Bronchial epithelial cell (primary cell): ENCODE measurements at regions not wholly inside any gene's neighbourhood (a gene's known extent, or its start where the extent isn't known, plus 50 kb on each side); places are given as distances from the start of the nearest gene placed in this dataset.

Source experiments
- DNase-seq: peaks from one replicate; pipeline ENCODE4 v3.0.0-alpha.2; 2010; ENCODE audit warnings: low read depth
- FAIRE-seq: peaks from 2 replicates; lab custom pipeline; 2011; peaks lifted over from hg19 to GRCh38; lab: Jason Lieb, UNC
- H3K27me3 ChIP-seq: 2 replicates; pipeline ENCODE4 v1.5.1; 2011; ENCODE audit warnings: low read length; ENCODE audit not compliant: control insufficient read depth, insufficient read depth
- H3K36me3 ChIP-seq: 2 replicates; pipeline ENCODE4 v1.5.1; 2011; ENCODE audit warnings: low read length; ENCODE audit not compliant: control insufficient read depth, insufficient read depth
- H3K4me3 ChIP-seq: 2 replicates; pipeline ENCODE4 v1.5.1; 2011; ENCODE audit warnings: mild to moderate bottlenecking, low read depth, low read length, control low read depth
- TF ChIP-seq, protein P1 (sequence below): IDR thresholded peaks from 2 replicates; pipeline ENCODE4 v1.5.1; 2011; ENCODE audit warnings: mild to moderate bottlenecking, moderate library complexity, low read length, control low read depth, inconsistent platforms; ENCODE audit not compliant: insufficient read depth, severe bottlenecking

DNA sequence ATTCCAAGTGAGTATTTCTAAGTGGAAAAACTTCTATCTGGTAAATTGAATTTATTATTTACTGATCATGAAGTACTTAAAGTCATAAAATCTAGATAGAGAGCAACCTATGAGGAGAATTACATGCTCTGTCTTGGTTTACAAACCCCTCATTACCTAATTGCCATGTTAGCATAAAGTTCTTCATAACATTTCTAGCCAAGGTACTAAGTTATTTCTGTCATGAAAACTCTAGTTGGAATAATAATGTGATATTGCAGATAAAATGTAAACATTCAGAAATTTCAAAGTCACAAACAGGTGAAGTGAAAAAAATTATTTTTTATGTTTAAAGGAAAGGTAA, 228.6 kb downstream of the TTLL7 start:
- Histone ChIP-seq H3K36me3 (no peaks in the 10 kb centered on the region), H3K4me3 (no peak overlapping the region), H3K27me3 (no peaks in the 10 kb centered on the region)
- DNase-seq (no peak), FAIRE-seq (no peak)
- TF ChIP-seq, protein P1, sequence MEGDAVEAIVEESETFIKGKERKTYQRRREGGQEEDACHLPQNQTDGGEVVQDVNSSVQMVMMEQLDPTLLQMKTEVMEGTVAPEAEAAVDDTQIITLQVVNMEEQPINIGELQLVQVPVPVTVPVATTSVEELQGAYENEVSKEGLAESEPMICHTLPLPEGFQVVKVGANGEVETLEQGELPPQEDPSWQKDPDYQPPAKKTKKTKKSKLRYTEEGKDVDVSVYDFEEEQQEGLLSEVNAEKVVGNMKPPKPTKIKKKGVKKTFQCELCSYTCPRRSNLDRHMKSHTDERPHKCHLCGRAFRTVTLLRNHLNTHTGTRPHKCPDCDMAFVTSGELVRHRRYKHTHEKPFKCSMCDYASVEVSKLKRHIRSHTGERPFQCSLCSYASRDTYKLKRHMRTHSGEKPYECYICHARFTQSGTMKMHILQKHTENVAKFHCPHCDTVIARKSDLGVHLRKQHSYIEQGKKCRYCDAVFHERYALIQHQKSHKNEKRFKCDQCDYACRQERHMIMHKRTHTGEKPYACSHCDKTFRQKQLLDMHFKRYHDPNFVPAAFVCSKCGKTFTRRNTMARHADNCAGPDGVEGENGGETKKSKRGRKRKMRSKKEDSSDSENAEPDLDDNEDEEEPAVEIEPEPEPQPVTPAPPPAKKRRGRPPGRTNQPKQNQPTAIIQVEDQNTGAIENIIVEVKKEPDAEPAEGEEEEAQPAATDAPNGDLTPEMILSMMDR = no peak

DNA sequence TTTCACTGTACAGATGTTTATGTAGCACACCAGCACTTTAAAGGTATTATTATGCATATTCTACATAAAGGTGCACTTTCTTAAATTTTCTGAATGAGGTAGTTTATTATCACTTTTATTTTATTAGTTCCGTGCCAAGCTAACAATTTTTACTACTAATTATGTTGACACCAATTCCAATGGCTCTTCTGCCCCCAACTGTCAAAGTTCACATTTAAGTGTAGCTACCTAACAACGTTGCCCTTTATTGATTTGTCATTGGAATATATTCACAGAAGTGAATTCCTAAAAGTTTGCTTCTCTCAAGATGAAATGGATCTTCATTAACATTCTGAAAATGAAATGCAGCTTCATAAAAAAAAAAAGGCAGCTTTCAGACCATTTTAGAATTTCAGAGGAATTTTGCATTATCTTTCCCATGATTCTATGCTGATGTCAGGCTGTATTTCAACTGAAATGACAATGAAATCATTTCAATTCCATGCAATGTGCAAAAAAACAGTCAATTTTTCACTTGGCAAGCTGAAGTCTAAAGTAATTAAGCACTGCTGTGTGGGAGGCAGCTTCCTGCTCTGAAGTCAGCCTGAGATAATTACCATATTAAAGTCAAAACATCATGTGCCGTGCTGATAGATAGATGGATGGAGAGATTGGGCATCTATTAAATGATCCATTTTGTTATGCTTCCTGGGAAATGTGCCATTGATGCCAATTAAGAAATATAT, 229.2 kb downstream of the TTLL7 start:
- no peak for FAIRE-seq
- H3K36me3 ChIP-seq = no peaks in the 10 kb centered on the region
- no peaks in the 10 kb centered on the region for H3K27me3 ChIP-seq
- no peak overlapping the region for H3K4me3 ChIP-seq
- TF ChIP-seq, protein P1 = no peak
- DNase-seq = no peak

DNA sequence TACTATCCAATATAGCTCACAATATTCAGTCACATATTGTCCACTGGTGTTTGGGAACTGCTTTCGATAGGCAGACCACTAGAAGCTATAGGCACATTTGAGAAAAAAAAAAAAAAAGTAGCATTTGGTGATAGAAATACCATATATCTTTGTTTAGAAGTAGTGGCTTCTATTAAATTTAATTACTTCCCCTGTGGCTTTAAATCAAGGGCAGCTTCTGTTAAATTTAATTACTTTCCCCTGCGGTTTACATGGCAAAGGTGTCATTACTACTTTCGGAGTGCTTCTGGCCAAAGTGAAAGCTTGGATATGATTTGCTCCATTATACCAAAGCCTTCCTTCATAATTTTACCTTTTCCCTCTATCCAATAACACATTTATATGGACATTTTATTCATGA, 229.9 kb downstream of the TTLL7 start:
- Histone ChIP-seq H3K4me3 (no peak overlapping the region), H3K27me3 (no peaks in the 10 kb centered on the region), H3K36me3 (no peaks in the 10 kb centered on the region)
- TF ChIP-seq, protein P1 = no peak
- no peak for DNase-seq
- FAIRE-seq = no peak

DNA sequence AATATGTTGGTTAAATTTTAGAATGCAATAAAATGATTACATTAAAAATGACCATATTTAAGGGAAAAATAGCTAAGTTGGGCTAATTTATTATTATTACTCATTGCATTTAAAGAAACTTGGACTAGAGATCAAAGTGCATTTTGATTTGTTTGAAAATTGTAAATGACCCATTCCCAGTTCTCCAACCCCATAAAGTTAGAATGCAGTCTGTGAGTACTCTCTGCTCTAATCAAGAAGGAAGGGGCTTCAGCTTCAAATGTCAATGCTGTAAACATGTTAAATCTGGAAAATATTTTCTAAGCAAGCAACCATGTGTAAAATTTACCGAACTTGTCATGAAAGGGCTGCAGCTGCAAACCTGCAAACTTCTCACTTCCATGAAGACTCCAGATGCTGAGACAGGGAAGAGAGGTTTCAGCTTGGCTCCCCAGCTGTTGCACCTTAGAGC, 232.7 kb downstream of the TTLL7 start:
- DNase-seq (no peak), FAIRE-seq (no peak)
- no peaks in the 10 kb centered on the region for H3K36me3 ChIP-seq
- no peaks in the 10 kb centered on the region for H3K27me3 ChIP-seq
- no peak overlapping the region for H3K4me3 ChIP-seq
- TF ChIP-seq, protein P1 = no peak

DNA sequence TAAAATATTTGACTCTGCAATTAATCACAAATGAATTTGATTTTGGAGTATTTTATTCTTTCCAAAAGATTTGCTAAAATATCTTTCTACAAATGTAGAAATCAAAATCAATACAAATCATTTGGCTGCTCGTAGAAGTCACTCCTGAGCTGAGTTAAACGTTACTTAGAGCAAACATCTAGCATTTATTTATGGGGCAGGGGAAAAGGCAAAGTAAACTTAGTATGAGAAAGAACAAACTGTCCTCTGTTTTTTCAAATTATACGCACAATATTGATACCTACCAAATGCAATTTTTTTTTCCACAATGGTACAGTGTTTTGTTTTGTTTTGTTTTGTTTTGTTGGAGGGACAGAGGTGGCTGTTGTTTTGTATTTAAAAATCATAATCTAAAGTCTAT, 233.8 kb downstream of the TTLL7 start:
- DNase-seq = no peak
- Histone ChIP-seq H3K36me3 (no peaks in the 10 kb centered on the region), H3K4me3 (no peak overlapping the region), H3K27me3 (peaks cover under 1% of the 10 kb centered on the region)
- TF ChIP-seq, protein P1 = no peak
- FAIRE-seq = no peak

DNA sequence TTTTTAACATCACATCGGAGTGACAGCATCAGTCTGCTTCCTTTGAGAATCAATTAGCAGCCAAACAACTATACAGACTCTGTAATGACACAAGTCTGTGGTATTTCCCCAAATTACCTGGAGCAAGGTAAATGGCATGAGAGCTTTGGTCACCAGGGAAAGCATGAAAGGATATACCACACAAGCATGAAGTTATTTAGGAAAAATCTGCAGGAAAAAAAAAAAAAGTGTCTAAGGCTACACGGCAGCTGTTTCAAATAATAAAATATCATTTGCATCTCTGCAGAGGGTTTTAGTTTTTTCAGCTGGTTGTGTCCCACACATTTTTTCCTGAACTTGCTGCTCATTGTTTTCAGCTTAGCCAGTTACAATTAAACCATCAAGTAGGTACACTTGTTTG, 234.7 kb downstream of the TTLL7 start:
- Histone ChIP-seq H3K27me3 (peaks cover 2% of the 10 kb centered on the region), H3K4me3 (no peak overlapping the region), H3K36me3 (no peaks in the 10 kb centered on the region)
- TF ChIP-seq, protein P1 = no peak
- no peak for FAIRE-seq
- no peak for DNase-seq
